PFSK-1 (cell line): ENCODE measurements at regions not wholly inside any gene's neighbourhood (a gene's known extent, or its start where the extent isn't known, plus 50 kb on each side); places are given as distances from the start of the nearest gene placed in this dataset.

Source experiments
- REST ChIP-seq, 2 experiments: IDR thresholded peaks; 2 replicates each; pipeline versions ENCODE4 v1.6.1 to v1.8.0; 2011 to 2012; ENCODE audit warnings: low read depth in 2 of 2, low read length in 2 of 2, control low read depth in 1 of 2, inconsistent platforms in 1 of 2, mild to moderate bottlenecking in 1 of 2, moderate library complexity in 1 of 2; ENCODE audit not compliant: insufficient read depth in 1 of 2
- SIN3A ChIP-seq: IDR thresholded peaks from 2 replicates; pipeline ENCODE4 v1.6.1; 2012; ENCODE audit warnings: mild to moderate bottlenecking, low read length, moderate library complexity, borderline replicate concordance; ENCODE audit not compliant: insufficient read depth

- TF ChIP-seq SIN3A: no peak
- TF ChIP-seq REST (IDR thresholded peaks at IDR 0.05; ENCODE audit: insufficient read depth in 1 of 2, low read depth in 2 of 2, low read length in 2 of 2): peak in 1 of 2 experiments; percentile 62; a peak in 1 of 4 replicates
Observed at GRCh38 chr18:29681578-29681977, 1361.0 kb downstream of the DSC3 start.
